NCI-H524 treated with DMSO at 0.1 percent for 48 hours (cell line): ENCODE measurements at regions not wholly inside any gene's neighbourhood (a gene's known extent, or its start where the extent isn't known, plus 50 kb on each side); places are given as distances from the start of the nearest gene placed in this dataset.
"Not testable (repeated sequence)": the region's sequence is repeated elsewhere in the genome, so short reads cannot be mapped to it uniquely, and the experiment has no call there.

Experiments used
- DNase-seq: peaks from one replicate; lab custom pipeline; 2025; lab: John Stamatoyannopoulos, UW

DNA sequence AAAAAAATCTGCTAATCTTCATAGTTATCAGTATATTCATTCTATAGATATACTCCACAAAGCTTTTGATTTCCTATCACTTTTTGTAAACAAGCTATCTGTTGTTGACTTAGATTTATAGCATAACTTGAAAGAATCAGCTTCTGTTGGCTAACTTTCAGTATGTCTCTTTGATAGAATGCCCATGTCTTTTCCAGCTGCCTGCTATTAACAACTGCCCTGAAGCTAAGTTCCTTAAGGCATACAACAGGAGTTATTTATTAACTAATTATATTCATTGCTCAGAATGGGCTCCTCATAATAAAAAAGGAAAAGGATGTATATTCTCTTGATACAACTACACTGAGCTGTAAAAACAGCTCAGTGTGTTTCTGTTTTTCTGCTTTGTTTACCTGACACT is 293.9 kb downstream of the TUSC7 start:
- no peak for DNase-seq

DNA sequence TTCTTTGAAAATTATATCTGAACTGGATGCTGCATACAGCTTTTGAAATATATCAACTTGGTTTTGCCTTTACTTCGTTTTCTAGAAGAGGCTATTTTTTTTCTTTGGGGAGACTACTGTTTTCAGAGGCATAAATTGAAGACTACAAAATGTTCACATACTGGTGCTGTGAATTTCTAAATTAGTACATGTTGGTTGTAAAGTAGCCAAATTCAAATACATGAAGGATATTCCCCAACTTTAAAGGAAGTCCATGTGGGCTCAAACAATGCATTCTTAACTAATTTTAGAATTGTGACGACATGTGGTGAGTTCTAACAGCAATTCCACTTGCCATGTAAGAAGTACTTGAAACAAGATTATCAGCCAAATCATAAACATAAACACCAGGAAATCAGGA is 295.7 kb downstream of the TUSC7 start:
- no peak for DNase-seq

DNA sequence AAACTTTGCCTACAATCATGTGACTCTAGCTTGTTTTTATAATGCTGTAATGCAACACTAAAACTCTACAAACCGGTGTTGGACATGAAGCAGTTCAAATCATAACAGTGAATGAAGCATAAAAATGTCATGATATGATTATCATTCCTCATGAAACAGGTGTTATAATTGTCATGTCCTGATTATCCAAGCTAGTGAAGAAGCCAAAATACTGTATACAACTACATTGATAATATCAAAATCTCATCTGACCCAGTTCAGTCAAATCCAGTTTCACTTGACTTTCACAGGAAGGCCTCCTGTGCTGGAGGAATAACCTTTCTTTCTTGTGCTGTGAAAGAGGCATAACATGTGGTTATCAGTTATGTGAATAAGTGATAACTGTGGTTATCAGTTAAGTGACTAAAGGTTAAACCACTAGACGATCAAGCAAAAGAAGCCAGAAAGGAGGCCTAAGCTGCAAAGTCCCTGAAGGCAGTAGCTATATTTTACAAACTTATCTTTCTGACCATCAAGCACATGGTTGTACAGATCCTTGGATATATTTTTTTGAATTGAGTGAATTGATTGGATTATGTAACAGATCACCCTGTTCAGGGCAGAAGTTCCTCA is 296.4 kb downstream of the TUSC7 start:
- no peak for DNase-seq

DNA sequence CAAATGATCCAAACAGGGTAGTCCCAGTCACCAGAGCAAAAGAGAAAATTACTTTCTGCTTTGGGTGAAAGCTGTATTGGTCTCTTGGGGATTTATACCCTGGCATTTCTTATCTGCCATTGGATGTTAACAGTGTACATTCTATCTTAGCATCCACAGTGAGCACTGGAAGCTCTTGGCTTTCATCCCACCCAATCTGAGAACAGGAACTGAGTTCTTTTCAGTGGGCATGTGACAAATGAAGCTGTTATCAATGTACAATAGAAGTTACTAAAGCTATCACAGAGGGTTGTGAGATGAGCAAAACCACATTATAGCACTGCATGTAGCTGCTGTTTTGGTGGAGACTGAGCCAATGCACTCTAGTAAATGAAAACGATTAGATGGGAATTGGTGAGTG is 300.7 kb downstream of the TUSC7 start:
- DNase-seq, result no peak

DNA sequence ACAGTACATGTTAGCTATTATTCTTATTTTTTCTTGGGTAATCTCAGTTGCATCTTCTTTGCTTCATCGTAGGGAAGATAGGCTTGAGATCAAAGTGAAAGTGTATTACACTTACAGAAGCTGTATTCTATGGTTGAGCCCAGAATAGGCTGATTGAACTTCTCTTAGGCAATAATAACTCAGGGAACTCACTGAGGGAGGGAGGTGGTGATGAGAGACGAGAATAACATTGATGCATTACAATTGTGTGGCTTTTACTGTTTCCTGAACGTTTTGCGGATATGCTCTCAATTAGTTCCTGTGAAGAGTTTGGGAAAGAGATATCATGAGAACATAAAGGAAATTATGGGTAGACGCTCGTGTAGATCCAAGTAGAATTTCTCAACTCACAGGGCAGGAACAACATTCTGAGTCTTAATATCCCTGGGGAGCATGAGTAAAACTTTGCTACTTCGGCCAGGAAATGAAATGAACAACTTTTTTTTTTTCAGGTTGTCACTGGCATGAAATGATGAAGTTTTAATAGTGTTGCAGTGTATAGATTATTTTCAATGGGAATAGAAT is 302.2 kb downstream of the TUSC7 start:
- DNase-seq, result no peak

DNA sequence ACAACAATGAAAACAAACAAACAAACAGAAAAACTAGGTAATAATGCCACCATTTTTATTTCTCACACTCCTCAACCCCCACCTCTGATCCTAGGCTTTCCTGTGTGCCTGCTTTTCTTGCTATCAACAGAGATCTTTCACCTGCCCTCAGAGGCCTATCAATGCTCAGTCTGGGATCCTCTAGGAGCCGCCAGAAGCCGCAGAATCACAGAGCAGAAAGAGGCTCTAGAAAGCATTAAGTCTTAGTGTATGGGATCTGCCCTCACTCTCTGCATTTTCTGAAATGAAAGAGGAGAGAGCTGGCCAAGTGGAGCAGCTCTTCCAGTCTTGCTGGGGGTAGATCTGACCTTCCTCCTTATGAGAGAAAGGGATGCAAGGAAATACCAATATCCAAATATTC is 306.8 kb downstream of the TUSC7 start:
- no peak for DNase-seq

DNA sequence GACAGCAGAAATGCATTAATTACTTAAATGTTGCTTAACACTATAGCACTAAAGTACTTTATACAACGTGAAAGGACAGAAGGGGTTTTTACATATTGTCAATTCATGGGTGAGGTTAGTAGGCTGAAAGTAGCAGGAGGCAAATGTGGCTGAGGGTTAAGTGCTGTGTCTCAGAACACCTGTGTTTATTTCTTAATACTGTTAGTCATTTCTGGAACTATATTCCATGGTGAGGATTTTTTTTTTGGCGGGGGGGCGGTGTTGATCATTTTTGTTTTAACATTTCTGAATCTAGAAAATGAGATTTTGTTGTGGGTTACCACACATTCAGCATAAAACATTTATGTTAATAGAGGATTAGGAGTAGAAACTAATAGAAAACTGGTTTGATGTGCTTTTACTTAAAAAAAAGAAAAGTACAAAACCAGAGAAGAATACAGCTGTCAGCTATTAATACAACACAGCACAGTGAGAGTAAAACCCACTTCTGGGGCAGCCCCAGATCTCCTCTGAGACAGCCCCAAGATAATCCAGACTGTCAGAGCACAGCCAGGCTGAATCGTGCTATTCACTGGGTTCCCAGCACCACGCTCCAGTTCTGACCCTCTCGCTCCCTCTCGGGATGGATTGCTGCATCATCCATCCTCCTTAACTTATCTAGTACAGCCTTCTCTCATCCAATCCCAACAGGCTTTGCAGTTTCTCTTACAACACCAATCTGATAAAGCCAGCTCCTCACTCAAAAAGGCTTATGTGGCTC is 307.7 kb downstream of the TUSC7 start:
- no peak for DNase-seq

DNA sequence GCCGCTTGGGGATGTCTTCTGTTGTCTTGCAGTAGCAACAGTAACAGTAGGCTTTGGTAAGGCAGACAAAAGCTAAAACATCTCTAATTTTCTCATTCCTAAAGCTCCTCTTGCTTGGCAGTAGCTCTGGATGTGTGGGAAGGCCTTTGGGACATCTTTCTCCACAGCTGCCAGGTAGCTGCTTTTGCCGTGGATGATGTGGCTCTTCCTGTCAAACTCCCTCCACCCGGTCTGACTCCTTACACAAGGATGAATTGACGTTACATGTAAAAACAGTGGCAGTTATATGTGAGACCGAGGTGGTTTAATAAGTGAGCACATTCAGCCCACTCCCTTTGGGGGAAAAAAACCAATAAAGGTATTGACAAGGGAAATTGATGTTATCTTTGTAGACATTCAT is 309.1 kb downstream of the TUSC7 start:
- no peak for DNase-seq

DNA sequence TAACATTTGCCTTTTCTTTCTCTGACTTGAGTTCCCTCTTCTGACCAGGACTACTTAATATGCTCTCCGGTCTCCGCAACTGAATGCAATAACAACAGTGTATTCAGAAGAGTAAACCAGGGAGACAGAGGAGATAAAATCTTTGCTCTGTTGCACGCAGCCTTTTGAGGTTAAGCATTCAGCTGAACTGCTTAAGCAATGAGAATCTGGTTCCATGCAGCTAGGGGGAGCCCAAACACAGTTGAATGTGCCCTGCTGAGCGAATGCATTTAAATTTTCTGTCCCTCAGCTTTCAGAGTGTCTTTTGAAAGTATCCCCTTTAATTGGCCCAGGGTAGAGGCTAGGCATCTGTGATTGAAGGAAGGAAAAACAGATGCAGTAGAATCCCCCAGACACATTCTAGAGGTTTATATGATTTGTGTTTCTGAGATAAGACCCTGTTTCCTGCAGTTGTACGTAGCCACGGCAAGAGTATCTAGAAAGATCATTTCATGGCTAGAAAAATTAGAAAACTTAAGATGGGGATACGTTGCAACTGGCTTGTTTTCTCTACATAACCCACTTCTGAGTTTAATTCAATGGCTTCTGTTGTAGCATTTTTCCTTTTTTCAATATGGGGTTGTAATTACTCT is 309.6 kb downstream of the TUSC7 start:
- DNase-seq, result peak; percentile 37

DNA sequence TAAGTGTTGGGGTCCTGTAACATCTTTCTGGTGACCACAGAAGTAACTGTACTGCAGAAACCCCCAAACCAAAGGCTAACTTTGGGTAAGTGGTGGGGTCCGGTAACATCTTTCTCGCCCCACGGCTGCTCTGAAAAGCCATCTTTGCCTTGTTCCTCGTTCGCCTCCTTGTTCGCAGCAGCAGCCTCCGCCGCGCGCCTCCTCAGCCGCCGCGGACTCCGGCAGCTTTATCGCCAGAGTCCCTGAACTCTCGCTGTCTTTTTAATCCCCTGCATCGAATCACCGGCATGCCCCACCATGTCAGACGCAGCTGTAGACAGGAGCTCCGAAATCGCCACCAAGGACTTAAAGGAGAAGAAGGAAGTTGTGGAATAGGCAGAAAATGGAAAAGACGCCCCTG is 316.8 kb downstream of the TUSC7 start:
- no peak for DNase-seq

DNA sequence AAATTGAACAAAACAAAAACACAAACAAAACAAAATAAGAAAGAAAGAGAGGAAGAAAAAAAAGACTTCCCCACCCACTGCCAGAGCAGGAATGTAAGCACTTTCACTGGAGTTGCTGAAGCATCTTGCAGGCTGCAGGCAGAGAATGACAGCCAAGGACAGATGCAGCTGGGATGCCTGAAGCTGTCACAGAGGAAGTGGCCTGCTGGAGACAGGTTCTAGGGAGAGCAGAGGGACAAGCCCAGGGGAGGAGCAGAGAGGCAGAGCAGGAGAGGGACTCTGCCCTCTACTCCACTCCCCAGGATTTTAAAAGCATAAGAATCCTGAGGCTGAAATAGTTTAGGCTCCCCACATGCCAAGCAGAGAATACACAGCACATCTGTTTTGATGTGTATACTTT is 326.2 kb downstream of the TUSC7 start:
- no peak for DNase-seq

DNA sequence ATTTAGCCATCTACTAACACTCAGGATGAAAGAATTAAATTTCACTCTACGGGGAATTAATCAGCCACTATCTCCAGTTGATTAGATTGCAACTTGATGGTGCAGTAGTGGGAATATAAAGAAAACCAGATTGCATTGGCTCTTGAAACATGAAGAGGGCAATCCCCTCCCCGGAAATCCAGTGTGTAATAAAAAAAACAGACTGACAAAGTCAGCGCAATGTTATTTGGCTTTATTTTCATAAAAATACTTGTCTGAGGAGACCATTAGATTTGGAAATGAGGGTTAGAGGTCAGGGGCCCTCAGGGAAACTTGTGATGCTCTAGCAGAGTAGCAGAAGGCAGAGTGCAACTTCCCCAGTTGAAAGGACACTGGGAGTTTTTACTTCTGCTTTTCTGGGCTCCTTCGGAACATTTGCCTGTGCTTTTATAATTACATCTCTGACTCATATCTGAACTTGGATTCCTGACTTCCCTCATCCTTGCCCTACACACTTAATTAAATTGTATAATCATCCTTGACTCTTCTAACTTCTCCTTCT is 326.8 kb downstream of the TUSC7 start:
- DNase-seq, result no peak

DNA sequence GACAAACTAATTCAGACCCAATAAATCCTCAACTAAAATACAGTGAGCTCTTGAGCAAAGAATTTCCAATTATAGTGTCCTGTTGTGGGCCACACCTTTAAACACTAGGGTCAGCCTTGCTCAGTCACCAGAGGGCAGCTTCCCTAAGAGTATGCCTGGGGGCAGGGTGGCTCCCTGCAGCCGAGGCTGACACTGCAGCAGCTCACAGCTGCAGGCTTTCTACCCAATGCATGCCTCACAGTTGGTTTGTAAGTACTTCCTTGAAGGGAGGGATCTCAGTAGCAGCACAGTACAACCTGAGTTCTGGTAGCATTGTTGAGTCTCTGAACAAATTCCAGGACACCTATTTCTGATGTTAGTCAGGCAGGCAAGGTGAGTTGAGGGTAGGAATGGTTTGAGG is 335.6 kb downstream of the TUSC7 start:
- no peak for DNase-seq

DNA sequence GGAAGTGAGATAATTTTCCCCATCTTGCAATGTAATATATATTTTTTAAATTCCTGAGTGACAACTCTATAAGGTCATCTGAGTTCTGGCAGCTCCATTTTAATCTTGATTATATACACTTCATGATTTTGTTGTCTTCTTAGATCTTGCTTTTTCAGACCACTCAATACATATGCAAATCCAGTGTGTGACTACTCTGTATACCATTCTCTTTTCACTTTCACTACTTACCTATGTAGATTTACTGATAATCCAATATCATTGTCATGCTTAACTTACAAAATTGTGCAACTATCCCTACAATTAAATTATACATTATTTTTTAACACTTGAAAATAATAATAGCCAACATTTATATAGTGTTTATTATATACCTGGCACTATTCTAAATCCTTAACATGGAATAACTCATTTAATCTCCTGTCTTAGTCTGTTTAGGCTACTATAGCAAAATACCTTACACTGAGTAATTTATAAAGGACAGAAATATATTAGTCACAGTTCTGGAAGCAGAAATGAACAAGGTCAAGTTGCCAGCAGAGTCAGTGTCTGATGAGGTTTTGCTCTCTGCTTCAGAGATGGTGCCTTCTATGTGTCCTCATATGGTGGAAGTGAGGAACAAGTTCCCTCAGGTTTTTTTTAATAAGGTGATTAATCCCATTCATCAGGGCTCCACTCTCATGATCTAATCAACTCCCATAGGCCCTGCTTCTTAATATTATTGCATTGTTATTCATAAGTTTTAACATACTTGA is 338.5 kb downstream of the TUSC7 start:
- no peak for DNase-seq

DNA sequence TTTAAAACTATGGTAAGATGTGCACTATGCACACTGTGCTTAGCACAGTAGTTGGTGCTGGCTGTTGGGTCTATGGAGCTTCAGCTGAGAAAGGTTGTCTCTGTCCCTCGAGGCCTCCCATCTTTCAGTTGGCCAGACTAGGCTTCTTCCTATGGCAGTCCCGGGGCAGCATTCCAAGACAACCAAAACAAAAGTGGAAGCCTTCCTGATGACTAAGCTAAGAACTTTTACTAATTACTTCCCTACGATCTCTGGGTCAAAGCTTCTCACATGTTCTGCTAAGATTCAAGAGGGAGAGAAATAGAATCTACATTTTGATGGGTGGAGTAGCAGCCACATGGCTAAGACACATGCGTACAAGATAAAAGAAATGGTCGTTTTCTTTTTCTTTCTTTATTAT is 342.8 kb downstream of the TUSC7 start:
- no peak for DNase-seq

DNA sequence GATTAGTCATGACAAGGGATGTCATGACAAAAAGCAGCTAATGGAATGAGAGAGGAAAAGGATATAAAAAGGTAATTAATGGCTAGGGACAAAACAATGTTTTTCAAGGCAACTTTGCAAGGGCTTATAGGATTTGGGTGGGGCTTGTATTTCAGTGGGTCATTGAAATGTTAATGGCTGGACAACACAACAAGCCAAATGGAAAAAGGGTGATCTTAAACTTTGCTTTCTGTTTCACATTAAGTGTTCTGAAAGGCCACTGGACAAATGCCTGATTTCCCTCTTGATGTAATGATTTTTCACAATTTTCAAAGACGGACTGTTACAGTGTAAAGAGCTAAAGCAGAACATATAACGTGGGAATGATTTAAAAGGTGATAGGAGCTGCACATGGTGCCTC is 345.0 kb downstream of the TUSC7 start:
- no peak for DNase-seq

DNA sequence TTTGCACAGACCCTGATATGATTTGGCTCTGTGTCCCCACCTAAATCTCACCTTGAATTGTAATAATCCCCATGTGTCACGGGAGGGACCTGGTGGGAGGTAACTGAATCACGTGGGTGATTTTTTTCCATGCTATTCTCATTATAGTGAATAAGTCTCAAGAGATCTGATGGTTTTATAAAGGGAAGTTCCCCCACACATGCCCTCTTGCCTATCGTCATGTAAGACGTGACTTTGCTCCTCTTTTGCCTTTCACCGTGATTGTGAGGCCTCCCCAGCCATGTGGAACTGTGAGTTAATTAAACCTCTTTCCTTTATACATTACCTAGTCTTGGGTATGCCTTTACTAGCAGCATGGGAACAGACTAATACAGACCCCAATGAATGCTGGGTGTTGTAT is 347.4 kb downstream of the TUSC7 start:
- DNase-seq, result not testable (repeated sequence)

DNA sequence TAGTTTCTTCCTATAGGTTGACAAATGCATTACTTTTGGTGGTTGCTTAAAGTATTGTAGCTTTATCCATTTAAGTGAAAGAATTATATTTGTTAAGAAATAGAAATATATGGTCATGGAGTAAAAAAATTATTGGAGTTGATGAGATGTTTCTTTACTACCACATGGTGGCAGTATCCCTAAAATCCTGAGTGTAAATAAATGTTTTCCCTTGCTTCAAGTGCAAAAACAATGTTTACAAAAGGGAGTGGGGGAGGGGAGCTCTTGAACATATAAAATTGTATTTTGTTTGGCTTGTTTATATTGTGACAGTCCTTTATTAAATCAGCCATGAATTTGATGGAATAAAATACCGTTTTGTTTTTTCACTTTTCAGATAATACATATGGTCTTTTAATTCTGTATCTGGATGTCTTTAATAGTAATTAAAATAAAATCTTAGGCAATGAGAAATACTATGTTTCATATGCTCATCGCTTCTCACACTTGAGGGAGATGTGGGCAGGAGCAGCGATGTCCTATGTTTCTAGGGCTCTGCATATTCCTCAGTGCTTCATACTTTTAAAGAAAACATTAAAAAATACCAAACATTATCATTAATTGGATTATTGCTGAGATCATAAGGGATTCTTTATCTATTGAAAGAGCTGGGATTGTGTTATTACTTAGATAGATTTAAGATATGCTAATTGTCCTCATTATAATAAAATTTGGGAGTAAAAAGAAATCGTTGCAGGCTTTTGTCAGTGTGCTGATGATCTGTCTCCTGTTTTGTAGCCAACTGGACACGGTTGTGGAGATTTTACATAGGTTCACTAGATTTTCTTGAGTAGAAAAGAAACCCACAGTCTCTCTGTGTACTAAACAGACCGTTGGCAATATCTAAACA is 349.7 kb downstream of the TUSC7 start:
- no peak for DNase-seq

DNA sequence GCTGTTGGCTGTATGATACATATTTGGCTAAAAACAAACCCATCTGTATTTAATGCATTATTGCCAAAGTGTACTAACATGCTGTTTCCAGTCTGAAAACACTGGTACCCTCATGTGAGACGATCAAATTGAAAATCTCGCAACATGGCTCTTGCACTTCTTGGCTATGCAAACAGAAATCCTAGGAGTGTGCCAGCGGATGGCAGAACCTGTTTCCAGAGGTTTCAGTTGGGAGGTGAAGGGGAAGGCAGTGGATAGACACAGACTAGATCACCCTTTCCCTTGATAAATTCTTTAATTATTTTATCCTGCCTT is 350.3 kb downstream of the TUSC7 start:
- no peak for DNase-seq

DNA sequence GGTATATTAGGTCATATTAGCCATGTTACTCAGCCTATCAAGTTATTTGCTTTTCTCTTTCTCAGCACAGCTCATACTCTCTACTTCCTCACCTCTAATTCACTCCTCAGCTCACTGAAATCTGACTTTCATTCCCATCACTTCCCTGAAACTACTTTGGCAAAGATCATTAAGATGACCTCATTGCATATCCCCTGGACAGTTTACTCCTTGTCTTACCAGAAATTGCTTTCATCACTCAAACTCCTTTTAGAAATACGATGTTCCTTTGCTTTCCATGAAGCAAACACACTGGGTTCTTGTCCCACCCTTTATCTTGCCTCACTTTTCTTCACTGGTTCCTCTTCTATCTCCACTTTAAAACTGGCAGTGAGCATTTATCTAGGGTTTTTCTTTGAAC is 354.4 kb downstream of the TUSC7 start:
- no peak for DNase-seq

DNA sequence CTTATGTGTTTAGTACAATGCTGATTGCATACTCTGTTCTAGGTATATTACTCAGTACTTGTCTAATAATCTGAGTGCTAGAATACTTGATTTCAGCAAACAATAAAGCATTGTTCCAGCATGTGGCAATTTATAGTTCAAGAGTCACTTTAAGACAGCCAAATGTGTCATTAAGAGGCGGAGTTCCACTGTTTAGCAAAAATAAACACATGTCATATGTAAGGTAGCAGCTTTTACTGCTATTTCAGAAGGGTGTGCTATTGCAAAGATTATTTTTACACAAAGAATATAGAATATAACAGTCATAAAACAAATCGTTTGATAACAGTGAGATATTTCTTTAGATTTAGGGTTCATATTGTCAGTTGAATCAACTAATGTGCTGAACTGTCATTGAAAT is 358.7 kb downstream of the TUSC7 start:
- no peak for DNase-seq
